ENCODE measurements at regions not wholly inside any gene's neighbourhood (a gene's known extent, or its start where the extent isn't known, plus 50 kb on each side); places are given as distances from the start of the nearest gene placed in this dataset.

DNA sequence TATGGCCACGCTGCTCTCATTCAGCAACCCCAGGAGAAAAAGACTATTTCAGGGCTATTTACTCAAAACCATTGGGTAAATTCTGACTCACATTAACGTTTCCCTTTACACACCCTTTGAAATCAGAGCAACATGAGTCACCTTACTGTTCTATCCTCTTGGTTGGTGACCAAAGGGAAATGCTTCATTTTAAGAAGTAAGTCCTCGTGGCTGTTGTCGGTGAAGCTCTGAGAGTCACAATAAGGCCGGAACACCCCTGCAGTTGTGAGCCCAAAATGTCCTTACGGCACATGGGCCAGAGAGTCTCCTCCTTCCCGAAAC, 56.3 kb upstream of the SPRY1 start:
- no peak overlapping the region for H3K9ac ChIP-seq (ENCODE audit: low read length)
- H3K4me3 ChIP-seq (ENCODE audit: low read length): no peak overlapping the region
- no peak overlapping the region for H2AFZ ChIP-seq (ENCODE audit: low read depth, low read length)
- TF ChIP-seq, protein P1, sequence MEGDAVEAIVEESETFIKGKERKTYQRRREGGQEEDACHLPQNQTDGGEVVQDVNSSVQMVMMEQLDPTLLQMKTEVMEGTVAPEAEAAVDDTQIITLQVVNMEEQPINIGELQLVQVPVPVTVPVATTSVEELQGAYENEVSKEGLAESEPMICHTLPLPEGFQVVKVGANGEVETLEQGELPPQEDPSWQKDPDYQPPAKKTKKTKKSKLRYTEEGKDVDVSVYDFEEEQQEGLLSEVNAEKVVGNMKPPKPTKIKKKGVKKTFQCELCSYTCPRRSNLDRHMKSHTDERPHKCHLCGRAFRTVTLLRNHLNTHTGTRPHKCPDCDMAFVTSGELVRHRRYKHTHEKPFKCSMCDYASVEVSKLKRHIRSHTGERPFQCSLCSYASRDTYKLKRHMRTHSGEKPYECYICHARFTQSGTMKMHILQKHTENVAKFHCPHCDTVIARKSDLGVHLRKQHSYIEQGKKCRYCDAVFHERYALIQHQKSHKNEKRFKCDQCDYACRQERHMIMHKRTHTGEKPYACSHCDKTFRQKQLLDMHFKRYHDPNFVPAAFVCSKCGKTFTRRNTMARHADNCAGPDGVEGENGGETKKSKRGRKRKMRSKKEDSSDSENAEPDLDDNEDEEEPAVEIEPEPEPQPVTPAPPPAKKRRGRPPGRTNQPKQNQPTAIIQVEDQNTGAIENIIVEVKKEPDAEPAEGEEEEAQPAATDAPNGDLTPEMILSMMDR (IDR thresholded peaks at IDR 0.05; ENCODE audit: low read depth, low read length): no peak
- TF ChIP-seq EZH2phosphoT487 (IDR thresholded peaks at IDR 0.05; ENCODE audit: low read depth): no peak
- no peaks in the 10 kb centered on the region for H3K9me3 ChIP-seq (ENCODE audit: insufficient read depth, low read length)
- no peaks in the 10 kb centered on the region for H3K79me2 ChIP-seq (ENCODE audit: low read length)
- no peak overlapping the region for H3K27ac ChIP-seq (ENCODE audit: low read length)
- no peak overlapping the region for H3K4me2 ChIP-seq (ENCODE audit: low read length)
- H3K27me3 ChIP-seq (ENCODE audit: low read depth, low read length): no peaks in the 10 kb centered on the region
- no peaks in the 10 kb centered on the region for H4K20me1 ChIP-seq (ENCODE audit: insufficient read depth, low read length)
- H3K4me1 ChIP-seq (ENCODE audit: low read length): peaks cover 7% of the 10 kb centered on the region
- H3K36me3 ChIP-seq (replicated peaks; ENCODE audit: low read depth, low read length): no peaks in the 10 kb centered on the region

DNA sequence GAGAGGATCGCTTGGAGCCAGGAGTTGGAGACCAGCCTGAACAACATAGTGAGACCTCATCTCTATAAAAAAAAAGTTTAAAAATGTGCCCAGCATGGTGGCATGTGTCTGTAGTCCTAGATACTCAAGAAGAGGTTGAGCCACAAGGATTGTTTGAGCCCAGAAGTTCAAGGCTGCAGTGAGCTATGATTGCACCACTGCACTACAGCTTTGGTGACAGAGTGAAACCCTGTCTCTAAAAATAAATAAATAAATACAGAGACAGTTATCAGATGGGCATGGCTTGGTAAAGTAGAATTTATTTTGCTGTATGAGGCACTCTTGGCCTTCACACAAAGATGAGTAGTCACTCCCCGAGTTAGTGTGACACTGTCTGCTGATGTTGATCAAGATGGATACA, 54.1 kb upstream of the SPRY1 start:
- no peak overlapping the region for H3K4me2 ChIP-seq (ENCODE audit: low read length)
- no peaks in the 10 kb centered on the region for H3K36me3 ChIP-seq (replicated peaks; ENCODE audit: low read depth, low read length)
- no peaks in the 10 kb centered on the region for H3K9me3 ChIP-seq (ENCODE audit: insufficient read depth, low read length)
- H3K27me3 ChIP-seq (ENCODE audit: low read depth, low read length): no peaks in the 10 kb centered on the region
- H3K4me3 ChIP-seq (ENCODE audit: low read length): no peak overlapping the region
- H3K4me1 ChIP-seq (ENCODE audit: low read length): peaks cover 7% of the 10 kb centered on the region
- TF ChIP-seq, protein P1 (IDR thresholded peaks at IDR 0.05; ENCODE audit: low read depth, low read length): no peak
- TF ChIP-seq EZH2phosphoT487 (IDR thresholded peaks at IDR 0.05; ENCODE audit: low read depth): no peak
- H3K27ac ChIP-seq (ENCODE audit: low read length): no peak overlapping the region
- H4K20me1 ChIP-seq (ENCODE audit: insufficient read depth, low read length): no peaks in the 10 kb centered on the region
- H3K9ac ChIP-seq (ENCODE audit: low read length): no peak overlapping the region
- no peak overlapping the region for H2AFZ ChIP-seq (ENCODE audit: low read depth, low read length)
- H3K79me2 ChIP-seq (ENCODE audit: low read length): no peaks in the 10 kb centered on the region

DNA sequence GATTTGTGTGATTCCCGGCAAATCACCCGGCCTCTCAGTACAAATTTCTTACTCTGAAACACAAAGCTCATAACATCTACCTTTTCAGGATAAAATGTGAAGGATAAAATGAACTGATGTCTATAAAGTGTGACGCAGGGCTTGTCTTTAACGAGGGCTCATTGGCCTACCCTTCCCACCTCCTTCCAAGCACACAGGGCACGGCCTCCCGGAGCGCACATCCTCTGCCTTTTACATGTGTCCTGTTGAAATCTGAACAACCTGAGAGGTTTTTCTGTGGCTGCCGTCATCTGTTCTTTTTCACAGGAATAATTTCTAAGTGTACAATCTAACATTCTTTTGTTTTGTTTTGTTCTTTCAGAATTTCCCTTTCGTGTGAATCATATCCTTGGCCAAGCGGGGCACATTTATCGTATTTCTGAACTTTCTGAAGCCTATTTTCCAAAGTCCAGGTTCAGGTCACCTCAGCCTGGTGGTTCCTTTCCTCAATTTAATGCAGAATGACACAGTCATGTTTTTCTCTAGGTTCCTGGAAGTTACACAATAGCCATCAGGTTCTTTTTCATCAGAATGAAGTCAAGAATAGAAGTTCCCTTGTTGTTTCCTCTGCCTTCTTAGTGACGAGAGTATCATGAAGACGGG, 53.1 kb upstream of the SPRY1 start:
- Histone ChIP-seq H2AFZ (ENCODE audit: low read depth, low read length) (no peak overlapping the region), H3K9ac (ENCODE audit: low read length) (no peak overlapping the region), H3K27ac (ENCODE audit: low read length) (no peak overlapping the region), H4K20me1 (ENCODE audit: insufficient read depth, low read length) (no peaks in the 10 kb centered on the region), H3K27me3 (ENCODE audit: low read depth, low read length) (no peaks in the 10 kb centered on the region), H3K4me2 (ENCODE audit: low read length) (no peak overlapping the region), H3K9me3 (ENCODE audit: insufficient read depth, low read length) (no peaks in the 10 kb centered on the region), H3K4me1 (ENCODE audit: low read length) (peaks cover 7% of the 10 kb centered on the region), H3K36me3 (replicated peaks; ENCODE audit: low read depth, low read length) (no peaks in the 10 kb centered on the region), H3K4me3 (ENCODE audit: low read length) (no peak overlapping the region), H3K79me2 (ENCODE audit: low read length) (no peaks in the 10 kb centered on the region)
- TF ChIP-seq, protein P1 (IDR thresholded peaks at IDR 0.05; ENCODE audit: low read depth, low read length): no peak

DNA sequence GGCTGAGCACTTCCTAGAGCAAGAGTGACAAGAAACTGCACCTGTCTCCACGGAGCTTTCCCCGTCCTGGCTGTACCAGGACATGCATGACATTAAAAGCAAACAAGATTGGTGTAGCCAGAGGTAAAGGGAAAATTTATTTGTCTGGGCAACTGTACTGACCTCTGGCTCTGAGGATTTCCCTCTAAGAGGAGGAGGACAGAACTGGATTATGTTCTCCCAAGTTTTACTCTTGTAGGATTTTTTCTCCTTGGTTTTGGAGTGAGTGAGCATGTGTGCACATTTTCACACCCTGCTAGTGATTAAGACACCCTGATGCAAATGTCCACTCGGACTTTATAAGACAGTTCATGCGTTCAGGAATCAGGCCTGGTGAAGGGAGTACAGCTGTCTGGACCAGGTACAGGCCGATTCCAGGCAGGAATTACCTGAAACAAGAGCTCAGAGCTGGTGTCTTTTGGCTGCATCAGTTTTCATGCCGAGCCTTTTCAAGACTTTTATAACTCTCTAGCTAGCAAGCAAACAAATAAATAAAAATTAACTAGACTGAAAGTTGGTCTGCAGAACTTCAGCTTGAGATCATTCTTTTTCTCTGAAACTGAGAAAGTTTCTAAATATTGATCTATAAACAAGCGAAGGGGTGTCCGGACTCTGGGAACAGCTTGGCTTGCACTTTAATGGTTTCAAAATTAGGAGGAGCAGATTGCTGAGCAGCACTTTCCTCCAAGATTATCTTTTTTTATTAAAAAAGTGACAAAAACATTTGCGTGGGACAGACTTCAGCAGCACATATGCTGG, 51.3 kb upstream of the SPRY1 start:
- Histone ChIP-seq H3K4me2 (ENCODE audit: low read length) (no peak overlapping the region), H3K9me3 (ENCODE audit: insufficient read depth, low read length) (no peaks in the 10 kb centered on the region), H3K4me1 (ENCODE audit: low read length) (peaks cover 7% of the 10 kb centered on the region), H4K20me1 (ENCODE audit: insufficient read depth, low read length) (no peaks in the 10 kb centered on the region), H3K27ac (ENCODE audit: low read length) (no peak overlapping the region), H2AFZ (ENCODE audit: low read depth, low read length) (no peak overlapping the region), H3K79me2 (ENCODE audit: low read length) (no peaks in the 10 kb centered on the region), H3K9ac (ENCODE audit: low read length) (no peak overlapping the region), H3K4me3 (ENCODE audit: low read length) (no peak overlapping the region), H3K27me3 (ENCODE audit: low read depth, low read length) (no peaks in the 10 kb centered on the region), H3K36me3 (replicated peaks; ENCODE audit: low read depth, low read length) (no peaks in the 10 kb centered on the region)
- TF ChIP-seq, protein P1 (IDR thresholded peaks at IDR 0.05; ENCODE audit: low read depth, low read length): no peak
- TF ChIP-seq EZH2phosphoT487 (IDR thresholded peaks at IDR 0.05; ENCODE audit: low read depth): no peak
